Neural progenitor cell (in vitro differentiated cells): ENCODE measurements at regions not wholly inside any gene's neighbourhood (a gene's known extent, or its start where the extent isn't known, plus 50 kb on each side); places are given as distances from the start of the nearest gene placed in this dataset.

ENCODE experiments used
- EZH2 ChIP-seq: fragments of 200-600 bp; sonication (generic); IDR thresholded peaks from 2 replicates; pipeline ENCODE4 v1.6.1; 2017; ENCODE audit warnings: antibody characterized with exemption, mild to moderate bottlenecking, moderate library complexity
- EZH2phosphoT487 ChIP-seq: fragments of 200-600 bp; sonication (generic); IDR thresholded peaks from 2 replicates; pipeline ENCODE4 v1.6.1; 2017; ENCODE audit warnings: antibody characterized with exemption
- TF ChIP-seq, protein P1 (sequence below): fragments of 200-600 bp; sonication (generic); IDR thresholded peaks from 2 replicates; pipeline ENCODE4 v1.5.1; 2017; ENCODE audit warnings: antibody characterized with exemption, mild to moderate bottlenecking

DNA sequence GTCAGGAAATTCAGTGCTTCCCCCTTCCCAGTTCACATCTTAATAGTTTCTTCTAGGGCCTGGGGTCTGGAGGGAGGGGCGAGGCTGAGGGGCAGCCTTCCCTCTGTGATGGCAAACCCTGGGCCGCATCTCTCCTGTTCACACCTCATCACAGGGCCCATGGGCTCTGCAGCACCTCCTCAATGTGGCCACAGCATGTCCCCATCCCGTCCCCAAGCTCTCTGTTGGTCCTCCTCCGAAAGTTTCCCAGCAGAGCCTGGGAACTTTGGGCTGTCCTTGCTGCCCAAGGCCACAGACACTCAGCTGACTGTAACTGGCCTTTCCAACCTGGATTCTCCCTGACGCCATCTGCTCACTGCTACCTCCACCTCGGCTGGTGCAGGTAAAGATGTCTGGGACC is 112.7 kb upstream of the PTPRM start:
- TF ChIP-seq EZH2phosphoT487 (no peak), EZH2 (no peak)
- TF ChIP-seq, protein P1, sequence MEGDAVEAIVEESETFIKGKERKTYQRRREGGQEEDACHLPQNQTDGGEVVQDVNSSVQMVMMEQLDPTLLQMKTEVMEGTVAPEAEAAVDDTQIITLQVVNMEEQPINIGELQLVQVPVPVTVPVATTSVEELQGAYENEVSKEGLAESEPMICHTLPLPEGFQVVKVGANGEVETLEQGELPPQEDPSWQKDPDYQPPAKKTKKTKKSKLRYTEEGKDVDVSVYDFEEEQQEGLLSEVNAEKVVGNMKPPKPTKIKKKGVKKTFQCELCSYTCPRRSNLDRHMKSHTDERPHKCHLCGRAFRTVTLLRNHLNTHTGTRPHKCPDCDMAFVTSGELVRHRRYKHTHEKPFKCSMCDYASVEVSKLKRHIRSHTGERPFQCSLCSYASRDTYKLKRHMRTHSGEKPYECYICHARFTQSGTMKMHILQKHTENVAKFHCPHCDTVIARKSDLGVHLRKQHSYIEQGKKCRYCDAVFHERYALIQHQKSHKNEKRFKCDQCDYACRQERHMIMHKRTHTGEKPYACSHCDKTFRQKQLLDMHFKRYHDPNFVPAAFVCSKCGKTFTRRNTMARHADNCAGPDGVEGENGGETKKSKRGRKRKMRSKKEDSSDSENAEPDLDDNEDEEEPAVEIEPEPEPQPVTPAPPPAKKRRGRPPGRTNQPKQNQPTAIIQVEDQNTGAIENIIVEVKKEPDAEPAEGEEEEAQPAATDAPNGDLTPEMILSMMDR, result no peak
